SIG-M5 (cell line): ENCODE measurements at regions not wholly inside any gene's neighbourhood (a gene's known extent, or its start where the extent isn't known, plus 50 kb on each side); places are given as distances from the start of the nearest gene placed in this dataset.

Experiments
- DNase-seq: peaks from one replicate; lab custom pipeline; 2025; lab: John Stamatoyannopoulos, UW

- no peak for DNase-seq
Observed at GRCh38 chr2:66849153-66849755, 414.3 kb downstream of the MEIS1 start.

GRCh38 chr2:66850376-66850775 lies 415.5 kb downstream of the MEIS1 start:
- no peak for DNase-seq

- DNase-seq: no peak
Observed at GRCh38 chr2:66851449-66851872, 416.5 kb downstream of the MEIS1 start.

GRCh38 chr2:66852953-66853352 lies 418.0 kb downstream of the MEIS1 start:
- DNase-seq: no peak

GRCh38 chr2:66853585-66853984 lies 418.7 kb downstream of the MEIS1 start:
- no peak for DNase-seq

GRCh38 chr2:66854298-66854697 lies 419.4 kb downstream of the MEIS1 start:
- DNase-seq: no peak

GRCh38 chr2:66862885-66863650 lies 428.1 kb downstream of the MEIS1 start:
- no peak for DNase-seq

- no peak for DNase-seq
Observed at GRCh38 chr2:66865161-66865560, 430.2 kb downstream of the MEIS1 start.

GRCh38 chr2:66866331-66867062 lies 431.6 kb downstream of the MEIS1 start:
- no peak for DNase-seq

GRCh38 chr2:66867063-66867441 lies 432.1 kb downstream of the MEIS1 start:
- DNase-seq: no peak

GRCh38 chr2:66869076-66869475 lies 434.2 kb downstream of the MEIS1 start:
- no peak for DNase-seq

- no peak for DNase-seq
Observed at GRCh38 chr2:66872081-66872985, 437.4 kb downstream of the MEIS1 start.

- no peak for DNase-seq
Observed at GRCh38 chr2:66872986-66873754, 438.2 kb downstream of the MEIS1 start.

GRCh38 chr2:66874411-66874810 lies 439.5 kb downstream of the MEIS1 start:
- DNase-seq: no peak

- no peak for DNase-seq
Observed at GRCh38 chr2:66875941-66876462, 441.1 kb downstream of the MEIS1 start.

- DNase-seq: no peak
Observed at GRCh38 chr2:66885775-66886383, 451.0 kb downstream of the MEIS1 start.

- DNase-seq: no peak
Observed at GRCh38 chr2:66888246-66888645, 453.3 kb downstream of the MEIS1 start.

- no peak for DNase-seq
Observed at GRCh38 chr2:66888791-66889631, 454.1 kb downstream of the MEIS1 start.

GRCh38 chr2:66889632-66889882 lies 454.6 kb downstream of the MEIS1 start:
- no peak for DNase-seq

- no peak for DNase-seq
Observed at GRCh38 chr2:66890166-66890742, 455.3 kb downstream of the MEIS1 start.
